ENCODE measurements at regions not wholly inside any gene's neighbourhood (a gene's known extent, or its start where the extent isn't known, plus 50 kb on each side); places are given as distances from the start of the nearest gene placed in this dataset.

GRCh38 chr6:16063580-16063979, 65.3 kb upstream of the MYLIP start:
- DNase-seq (ENCODE audit: low spot score) = no peak
- H3K4me3 ChIP-seq = no peak overlapping the region
- no peaks in the 10 kb centered on the region for H3K36me3 ChIP-seq
- WGBS = 86% methylated on average over 1 of the region's 1 CpG
- intact Hi-C loops (cut with DNase I) = no loop called here
- no peak overlapping the region for H3K27ac ChIP-seq
- no peaks in the 10 kb centered on the region for H3K9me3 ChIP-seq
- no peaks in the 10 kb centered on the region for H3K4me1 ChIP-seq (replicated peaks)
- no peak for TF ChIP-seq POLR2AphosphoS5 (IDR thresholded peaks at IDR 0.05)
- TF ChIP-seq POLR2A (IDR thresholded peaks at IDR 0.05) = no peak
- TF ChIP-seq CTCF (IDR thresholded peaks at IDR 0.05) = no peak
- no peaks in the 10 kb centered on the region for H3K27me3 ChIP-seq (replicated peaks; ENCODE audit: insufficient read depth)

- 93% methylated on average over 2 of the region's 2 CpGs for WGBS
- TF ChIP-seq CTCF (IDR thresholded peaks at IDR 0.05) (no peak), POLR2A (IDR thresholded peaks at IDR 0.05) (no peak), POLR2AphosphoS5 (IDR thresholded peaks at IDR 0.05) (no peak)
- Histone ChIP-seq H3K27ac (no peak overlapping the region), H3K4me1 (replicated peaks) (no peaks in the 10 kb centered on the region), H3K9me3 (no peaks in the 10 kb centered on the region), H3K36me3 (no peaks in the 10 kb centered on the region), H3K4me3 (no peak overlapping the region), H3K27me3 (replicated peaks; ENCODE audit: insufficient read depth) (no peaks in the 10 kb centered on the region)
- no peak for DNase-seq (ENCODE audit: low spot score)
- intact Hi-C loops (cut with DNase I) = no loop called here
Observed at GRCh38 chr6:16061818-16062217, 67.1 kb upstream of the MYLIP start.

- no peak for DNase-seq (ENCODE audit: low spot score)
- no peaks in the 10 kb centered on the region for H3K4me1 ChIP-seq (replicated peaks)
- H3K4me3 ChIP-seq = no peak overlapping the region
- intact Hi-C loops (cut with DNase I) = no loop called here
- H3K27ac ChIP-seq = no peak overlapping the region
- no peaks in the 10 kb centered on the region for H3K9me3 ChIP-seq
- WGBS = 63% methylated on average over 3 of the region's 3 CpGs
- no peaks in the 10 kb centered on the region for H3K36me3 ChIP-seq
- no peak for TF ChIP-seq POLR2AphosphoS5 (IDR thresholded peaks at IDR 0.05)
- TF ChIP-seq CTCF (IDR thresholded peaks at IDR 0.05) = no peak
- TF ChIP-seq POLR2A (IDR thresholded peaks at IDR 0.05) = no peak
- no peaks in the 10 kb centered on the region for H3K27me3 ChIP-seq (replicated peaks; ENCODE audit: insufficient read depth)
Observed at GRCh38 chr6:16060039-16060438, 68.8 kb upstream of the MYLIP start.

GRCh38 chr6:16059496-16059895, 69.4 kb upstream of the MYLIP start:
- Histone ChIP-seq H3K27ac (no peak overlapping the region), H3K36me3 (no peaks in the 10 kb centered on the region), H3K9me3 (no peaks in the 10 kb centered on the region), H3K4me1 (replicated peaks) (no peaks in the 10 kb centered on the region), H3K27me3 (replicated peaks; ENCODE audit: insufficient read depth) (no peaks in the 10 kb centered on the region), H3K4me3 (no peak overlapping the region)
- 31% methylated on average over 7 of the region's 7 CpGs for WGBS
- TF ChIP-seq POLR2A (IDR thresholded peaks at IDR 0.05) = no peak
- no peak for TF ChIP-seq CTCF (IDR thresholded peaks at IDR 0.05)
- no peak for TF ChIP-seq POLR2AphosphoS5 (IDR thresholded peaks at IDR 0.05)
- intact Hi-C loops (cut with DNase I) = no loop called here
- no peak for DNase-seq (ENCODE audit: low spot score)

- no peak for DNase-seq (ENCODE audit: low spot score)
- Histone ChIP-seq H3K4me3 (no peak overlapping the region), H3K27me3 (replicated peaks; ENCODE audit: insufficient read depth) (no peaks in the 10 kb centered on the region), H3K4me1 (replicated peaks) (no peaks in the 10 kb centered on the region), H3K27ac (no peak overlapping the region), H3K36me3 (no peaks in the 10 kb centered on the region), H3K9me3 (no peaks in the 10 kb centered on the region)
- intact Hi-C loops (cut with DNase I) = no loop called here
- WGBS = 84% methylated on average over 4 of the region's 4 CpGs
- no peak for TF ChIP-seq POLR2A (IDR thresholded peaks at IDR 0.05)
- no peak for TF ChIP-seq POLR2AphosphoS5 (IDR thresholded peaks at IDR 0.05)
- TF ChIP-seq CTCF (IDR thresholded peaks at IDR 0.05) = no peak
Observed at GRCh38 chr6:16058929-16059345, 69.9 kb upstream of the MYLIP start.

Measured in prostate gland (tissue), 2 donors.